ENCODE measurements at regions not wholly inside any gene's neighbourhood (a gene's known extent, or its start where the extent isn't known, plus 50 kb on each side); places are given as distances from the start of the nearest gene placed in this dataset.

GRCh38 chr19:28542394-28543243, 670.3 kb downstream of the UQCRFS1 start:
- TF ChIP-seq CTCF (conservative IDR thresholded peaks at IDR 0.05), result no peak
- TF ChIP-seq EZH2 (IDR thresholded peaks at IDR 0.05; ENCODE audit: low read depth), result no peak

Data from PC-9 (cell line).